GM12865 (cell line): ENCODE measurements at regions not wholly inside any gene's neighbourhood (a gene's known extent, or its start where the extent isn't known, plus 50 kb on each side); places are given as distances from the start of the nearest gene placed in this dataset.
"Not testable (repeated sequence)": the region's sequence is repeated elsewhere in the genome, so short reads cannot be mapped to it uniquely, and the experiment has no call there.

Experiments
- DNase-seq: peaks from one replicate; pipeline ENCODE4 v3.0.0; 2010; ENCODE audit warnings: low read depth
- H3K4me3 ChIP-seq: 2 replicates; pipeline ENCODE4 v1.5.1; 2011; ENCODE audit warnings: mild to moderate bottlenecking, low read depth, low read length, control low read depth
- CTCF ChIP-seq: IDR thresholded peaks from 2 replicates; pipeline ENCODE4 v1.5.1; 2011; ENCODE audit warnings: low read length, control low read depth, low read depth, inconsistent platforms; ENCODE audit not compliant: insufficient read depth; ENCODE audit errors: missing control alignments

DNA sequence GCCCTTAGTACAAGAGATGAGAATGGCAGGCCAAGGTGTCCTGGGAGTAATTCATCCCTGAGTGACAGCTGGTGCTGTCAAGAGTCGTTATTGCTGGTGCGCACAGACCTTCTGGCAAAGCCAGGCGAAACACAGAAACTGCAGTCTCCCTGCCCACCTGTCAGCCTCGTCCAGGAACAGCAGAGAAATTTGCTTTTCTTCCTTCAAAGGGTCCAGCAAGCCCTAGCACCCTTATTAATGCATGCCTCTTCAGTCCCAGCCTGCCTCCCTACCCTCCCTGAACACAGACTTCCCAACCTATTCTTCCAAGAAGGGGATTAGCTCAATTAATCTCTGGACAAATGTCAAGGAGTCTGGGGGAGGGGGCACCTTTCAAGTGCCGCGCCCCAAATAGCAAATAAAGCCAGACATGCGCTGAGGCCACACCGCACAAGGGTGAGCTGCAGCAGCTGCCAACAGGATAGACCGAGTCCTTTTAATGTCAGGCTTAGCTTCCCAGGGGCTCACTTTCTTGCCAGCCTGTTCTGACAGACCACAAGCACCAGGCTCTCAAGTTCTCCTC lies 250.7 kb upstream of the RASGEF1B start:
- no peak overlapping the region for H3K4me3 ChIP-seq
- no peak for DNase-seq
- TF ChIP-seq CTCF: no peak

DNA sequence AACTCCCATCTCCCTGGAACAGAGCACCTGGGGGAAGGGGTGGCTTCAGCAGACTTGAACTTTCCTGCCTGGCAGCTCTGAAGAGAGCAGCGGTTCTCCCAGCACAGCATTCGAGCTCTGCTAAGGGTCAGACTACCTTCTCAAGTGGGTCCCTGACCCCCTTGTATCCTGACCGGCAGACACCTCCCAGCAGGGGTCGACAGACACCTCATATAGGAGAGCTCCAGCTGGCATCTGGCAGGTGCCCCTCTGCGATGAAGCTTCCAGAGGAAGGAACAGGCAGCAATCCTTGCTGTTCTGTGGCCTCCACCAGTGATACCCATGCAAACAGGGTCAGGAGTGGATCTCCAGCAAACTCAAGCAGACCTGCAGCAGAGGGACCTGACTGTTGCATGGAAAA lies 244.1 kb upstream of the RASGEF1B start:
- no peak for TF ChIP-seq CTCF
- no peak overlapping the region for H3K4me3 ChIP-seq
- no peak for DNase-seq

- not testable (repeated sequence) for DNase-seq, H3K4me3 ChIP-seq
These were observed 243.7 kb upstream of the RASGEF1B start for GRCh38 chr4:81715357-81715756.

DNA sequence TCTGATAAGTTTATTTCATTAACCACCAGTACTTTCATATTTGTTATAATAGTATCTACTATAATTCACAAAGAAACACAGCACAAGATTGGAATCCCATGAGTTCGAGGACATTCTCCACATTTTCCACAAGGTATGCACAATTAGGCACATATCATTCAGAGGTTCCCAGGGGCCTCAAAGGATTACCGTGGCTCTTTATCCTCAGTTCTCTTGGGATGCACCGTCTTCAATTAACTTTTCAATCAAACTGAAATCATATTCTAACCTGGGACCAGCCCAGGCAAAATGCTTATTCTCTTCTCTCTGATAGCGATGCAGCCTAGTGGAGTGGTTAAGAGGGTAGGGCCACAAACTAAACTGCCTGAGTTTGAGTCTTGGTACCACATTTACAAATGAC lies 242.6 kb upstream of the RASGEF1B start:
- no peak overlapping the region for H3K4me3 ChIP-seq
- no peak for DNase-seq
- no peak for TF ChIP-seq CTCF

DNA sequence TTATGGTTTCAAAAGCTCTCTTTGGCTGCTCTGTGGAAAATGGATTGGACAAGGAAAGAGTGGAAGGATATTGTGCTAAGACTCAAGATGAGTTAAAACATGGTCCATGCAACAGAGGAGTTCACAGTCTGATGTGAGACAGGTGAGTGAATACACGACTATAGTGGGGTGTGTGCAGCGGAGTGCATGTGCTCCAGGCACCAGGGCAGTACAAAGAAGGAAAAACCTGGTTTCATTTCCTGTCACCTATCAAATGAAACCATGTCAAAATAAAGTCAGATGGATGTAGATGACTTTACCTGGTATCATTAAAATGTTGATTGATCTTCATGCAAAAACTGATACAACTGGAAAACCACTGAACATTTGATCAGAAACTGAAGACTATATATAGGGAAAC lies 241.0 kb upstream of the RASGEF1B start:
- no peak for TF ChIP-seq CTCF
- no peak for DNase-seq
- no peak overlapping the region for H3K4me3 ChIP-seq

- DNase-seq: no peak
- no peak overlapping the region for H3K4me3 ChIP-seq
- TF ChIP-seq CTCF: no peak
These were observed 232.8 kb upstream of the RASGEF1B start for GRCh38 chr4:81704461-81704860.

DNA sequence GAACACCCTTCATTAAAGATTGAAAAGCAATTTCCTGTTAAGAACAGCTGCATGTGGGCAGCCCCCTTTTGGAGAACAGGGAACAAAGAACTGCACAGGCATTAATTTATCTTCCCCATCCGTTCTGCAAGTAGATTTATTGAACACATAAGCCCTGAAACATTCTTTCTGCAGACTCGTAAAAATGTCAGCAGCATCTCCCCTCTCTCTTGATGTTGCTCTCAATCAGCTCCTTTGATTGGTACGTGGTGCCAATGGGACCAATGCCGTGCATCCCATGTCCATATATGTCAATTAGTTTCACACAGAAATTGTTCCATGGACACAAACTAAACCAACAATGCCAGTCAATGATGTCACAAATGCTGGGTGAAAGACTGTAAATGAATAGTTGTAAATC lies 228.5 kb upstream of the RASGEF1B start:
- DNase-seq: no peak
- TF ChIP-seq CTCF: no peak
- H3K4me3 ChIP-seq: no peak overlapping the region
